ENCODE measurements at regions not wholly inside any gene's neighbourhood (a gene's known extent, or its start where the extent isn't known, plus 50 kb on each side); places are given as distances from the start of the nearest gene placed in this dataset.

- TF ChIP-seq CTCF (IDR thresholded peaks at IDR 0.05; ENCODE audit: poor library complexity): no peak
- no peak for TF ChIP-seq EZH2 (IDR thresholded peaks at IDR 0.05; ENCODE audit: borderline replicate concordance)
These were observed 274.2 kb upstream of the ERCC4 start for GRCh38 chr16:13645601-13646245.

Measured in hepatocyte (in vitro differentiated cells).